K562 (cell line): ENCODE measurements at regions not wholly inside any gene's neighbourhood (a gene's known extent, or its start where the extent isn't known, plus 50 kb on each side); places are given as distances from the start of the nearest gene placed in this dataset.

ENCODE experiments used
- EP300 ChIP-seq: IDR thresholded peaks from 2 replicates; pipeline ENCODE4 v1.6.1; 2012; ENCODE audit warnings: low read length, improper control_type of control experiment
- EZH2 ChIP-seq: IDR thresholded peaks from 2 replicates; pipeline ENCODE4 v1.6.1; 2012; ENCODE audit warnings: low read depth, mild to moderate bottlenecking, inconsistent platforms, low read length, borderline replicate concordance
- FOXJ3 ChIP-seq: sonication (generic); formaldehyde crosslinking; IDR thresholded peaks from 2 replicates; pipeline ENCODE4 v1.4.0; 2020; ENCODE audit warnings: mild to moderate bottlenecking, missing genetic modification reagents
- TAF1 ChIP-seq: IDR thresholded peaks from 2 replicates; pipeline ENCODE4 v1.6.1; 2011; ENCODE audit warnings: mild to moderate bottlenecking, low read length, moderate library complexity; ENCODE audit not compliant: insufficient read depth, control insufficient read depth, severe bottlenecking; ENCODE audit errors: extremely low read depth

GRCh38 chr6:40165036-40165709 is 230.9 kb upstream of the MOCS1 start:
- TF ChIP-seq FOXJ3 (CRISPR knock-in tag) (no peak), EP300 (peak; percentile 65; the same call in 1 of the 2 replicates), EZH2 (no peak), TAF1 (no peak)
